Uterus (tissue), 3 donors: ENCODE measurements at regions not wholly inside any gene's neighbourhood (a gene's known extent, or its start where the extent isn't known, plus 50 kb on each side); places are given as distances from the start of the nearest gene placed in this dataset.

Experiments used
- DNase-seq, 2 donors: peaks; one replicate each; pipeline ENCODE4 v3.0.0-alpha.2; 2019 to 2020
- H3K27ac ChIP-seq, 2 donors: fragments of 200-600 bp; sonication (generic); 1 replicate in 1 of 2; 2 replicates in 1 of 2; pipeline ENCODE4 v1.5.1; 2016 to 2018
- H3K27me3 ChIP-seq, 2 donors: fragments of 200-600 bp; sonication (generic); one replicate each; pipeline ENCODE4 v1.5.1; 2018 to 2019; ENCODE audit warnings: control low read depth in 1 of 2
- H3K36me3 ChIP-seq, 2 donors: fragments of 200-600 bp; sonication (generic); one replicate each; pipeline ENCODE4 v1.5.1; 2019; ENCODE audit warnings: control low read depth in 1 of 2
- H3K4me1 ChIP-seq, 2 donors: fragments of 200-600 bp; sonication (generic); one replicate each; pipeline ENCODE4 v1.5.1; 2018 to 2019; ENCODE audit warnings: control low read depth in 1 of 2
- H3K4me3 ChIP-seq, 2 donors: fragments of 200-600 bp; sonication (generic); 1 replicate in 1 of 2; 2 replicates in 1 of 2; pipeline ENCODE4 v1.5.1; 2018 to 2019; ENCODE audit warnings: mild to moderate bottlenecking in 1 of 2
- H3K9me3 ChIP-seq, 2 donors: fragments of 200-600 bp; sonication (generic); one replicate each; pipeline ENCODE4 v1.5.1; 2019; ENCODE audit warnings: control low read depth in 1 of 2
- CTCF ChIP-seq, 4 experiments: fragments of 200-600 bp in 2 of 4; fragments of 450-650 bp in 2 of 4; sonication (generic) in 2 of 4; IDR thresholded peaks; one replicate each; pipeline ENCODE4 v1.5.1; 2016 to 2019; ENCODE audit warnings: antibody characterized with exemption in 4 of 4, mild to moderate bottlenecking in 2 of 4, moderate library complexity in 1 of 4
- POLR2A ChIP-seq, 2 donors: fragments of 450-650 bp; IDR thresholded peaks; one replicate each; pipeline ENCODE4 v1.6.1; 2016; ENCODE audit warnings: antibody characterized with exemption in 2 of 2, mild to moderate bottlenecking in 1 of 2, moderate library complexity in 1 of 2
- intact Hi-C: fragments of 100-400 bp; cut with DNase I; formaldehyde crosslinking; loops from one replicate; pipeline ENCODE4 v1.15.1; 2023; ENCODE audit warnings: low total_unique reads
- donor health status: DM: yes; HTN: yes; CAD: no.

DNA sequence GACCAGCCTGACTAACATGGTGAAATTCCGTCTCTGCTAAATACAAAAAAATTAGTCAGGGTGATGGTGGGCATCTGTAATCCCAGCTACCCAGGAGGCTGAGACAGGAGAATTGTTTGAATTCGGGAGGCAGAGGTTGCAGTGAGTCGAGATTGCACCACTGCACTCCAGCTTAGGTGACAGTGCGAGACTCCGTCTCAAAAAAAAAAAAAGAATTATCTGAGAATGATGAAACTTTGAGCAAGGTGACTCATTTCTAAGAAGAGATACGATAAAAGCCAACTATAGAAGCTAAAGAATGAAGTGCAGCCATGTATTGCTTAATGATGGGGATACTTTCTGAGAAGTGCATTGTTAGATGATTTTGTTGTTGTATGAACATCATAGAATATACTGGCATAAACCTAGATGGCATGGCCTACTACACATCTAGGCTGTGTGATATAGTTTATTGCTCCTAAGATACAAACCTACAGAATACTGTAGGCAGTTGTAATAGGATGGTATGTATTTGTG is 64.7 kb downstream of the SNRPE start:
- no peaks in the 10 kb centered on the region for H3K36me3 ChIP-seq
- H3K4me3 ChIP-seq = no peak overlapping the region
- no peak for DNase-seq
- no peak overlapping the region for H3K27ac ChIP-seq
- intact Hi-C loops = no loop called here
- no peaks in the 10 kb centered on the region for H3K4me1 ChIP-seq
- no peaks in the 10 kb centered on the region for H3K9me3 ChIP-seq
- TF ChIP-seq POLR2A (IDR thresholded peaks at IDR 0.05) = no peak
- no peak for TF ChIP-seq CTCF (IDR thresholded peaks at IDR 0.05)
- H3K27me3 ChIP-seq = no peaks in the 10 kb centered on the region

DNA sequence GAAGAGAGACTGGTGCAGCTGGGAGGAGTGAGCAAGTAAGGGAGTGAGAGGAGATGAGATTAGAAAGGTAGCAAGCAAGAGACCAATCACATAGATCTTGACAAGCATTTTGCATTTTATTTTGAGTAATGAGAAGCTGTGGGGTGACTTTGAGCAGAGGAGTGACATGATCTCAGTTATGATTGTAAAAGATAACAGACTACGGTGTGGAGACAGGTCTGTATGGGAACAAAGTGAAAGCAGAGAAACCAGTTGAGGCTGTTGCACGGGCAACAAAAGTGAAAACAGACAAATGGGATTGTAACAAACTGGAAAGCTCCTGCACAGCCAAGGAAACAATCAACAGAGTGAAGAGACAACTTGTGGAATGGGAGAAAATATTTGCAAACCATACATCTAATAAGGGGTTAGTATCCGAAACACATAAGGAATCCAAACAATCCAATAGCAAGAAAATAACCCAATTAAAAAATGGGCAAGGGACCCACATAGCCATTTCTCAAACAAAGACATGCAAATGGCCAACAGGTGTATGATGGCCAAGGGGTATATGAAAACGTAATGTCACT is 68.4 kb downstream of the SNRPE start:
- H3K27ac ChIP-seq = no peak overlapping the region
- no peaks in the 10 kb centered on the region for H3K4me1 ChIP-seq
- H3K9me3 ChIP-seq = no peaks in the 10 kb centered on the region
- TF ChIP-seq POLR2A (IDR thresholded peaks at IDR 0.05) (no peak), CTCF (IDR thresholded peaks at IDR 0.05) (no peak)
- intact Hi-C loops = no loop called here
- DNase-seq = no peak
- H3K36me3 ChIP-seq = no peaks in the 10 kb centered on the region
- H3K27me3 ChIP-seq = no peaks in the 10 kb centered on the region
- no peak overlapping the region for H3K4me3 ChIP-seq

GRCh38 chr1:203930342-203930741 is 68.9 kb downstream of the SNRPE start:
- Histone ChIP-seq H3K27ac (no peak overlapping the region), H3K27me3 (no peaks in the 10 kb centered on the region), H3K4me1 (no peaks in the 10 kb centered on the region), H3K36me3 (no peaks in the 10 kb centered on the region), H3K9me3 (no peaks in the 10 kb centered on the region), H3K4me3 (no peak overlapping the region)
- no peak for DNase-seq
- TF ChIP-seq CTCF (IDR thresholded peaks at IDR 0.05) (no peak), POLR2A (IDR thresholded peaks at IDR 0.05) (no peak)
- intact Hi-C loops = no loop called here

DNA sequence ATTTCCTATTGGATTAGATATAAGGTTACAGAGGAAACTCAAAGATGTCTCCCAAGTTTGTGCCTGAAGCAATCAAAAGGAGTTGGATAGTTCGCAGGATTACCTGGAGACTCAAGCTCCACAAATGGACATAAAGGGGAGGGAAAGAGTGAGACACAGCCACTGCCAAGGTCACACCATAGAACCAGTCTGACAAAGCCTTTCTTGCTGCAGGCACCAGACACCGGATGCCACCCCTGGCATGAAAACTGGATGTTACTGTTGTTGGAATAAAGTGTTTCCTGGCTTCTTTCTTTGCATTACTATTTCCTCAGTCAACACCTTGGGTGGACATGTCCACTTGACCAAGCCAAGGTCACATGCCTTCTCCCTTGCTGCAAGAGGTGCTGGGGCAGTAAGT is 70.6 kb downstream of the SNRPE start:
- no peaks in the 10 kb centered on the region for H3K36me3 ChIP-seq
- no peaks in the 10 kb centered on the region for H3K27me3 ChIP-seq
- no peak overlapping the region for H3K4me3 ChIP-seq
- no peak for DNase-seq
- no peak for TF ChIP-seq CTCF (IDR thresholded peaks at IDR 0.05)
- TF ChIP-seq POLR2A (IDR thresholded peaks at IDR 0.05) = no peak
- H3K27ac ChIP-seq = no peak overlapping the region
- H3K9me3 ChIP-seq = no peaks in the 10 kb centered on the region
- intact Hi-C loops = no loop called here
- H3K4me1 ChIP-seq = no peaks in the 10 kb centered on the region

DNA sequence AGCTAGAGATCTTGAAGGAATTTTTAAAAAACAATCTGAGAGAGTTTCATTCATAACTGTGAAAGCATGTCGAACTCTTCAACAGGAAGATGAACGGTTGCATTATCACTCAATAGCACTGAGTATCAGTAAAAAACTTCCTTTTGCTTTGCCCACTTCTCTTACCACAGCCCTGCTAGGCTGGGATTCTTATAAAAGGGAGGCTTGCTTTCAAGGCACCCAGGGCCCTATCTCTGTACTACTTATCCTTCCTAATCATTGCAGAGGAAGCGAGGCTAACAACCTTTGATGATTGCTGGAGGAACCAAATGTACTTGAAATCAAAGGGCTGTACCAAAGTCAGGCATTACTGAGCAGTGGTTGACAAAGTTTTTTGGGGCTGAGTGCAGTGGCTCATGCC is 71.2 kb downstream of the SNRPE start:
- H3K36me3 ChIP-seq = no peaks in the 10 kb centered on the region
- H3K4me3 ChIP-seq = no peak overlapping the region
- no peak overlapping the region for H3K27ac ChIP-seq
- DNase-seq = no peak
- intact Hi-C loops = no loop called here
- no peaks in the 10 kb centered on the region for H3K4me1 ChIP-seq
- TF ChIP-seq CTCF (IDR thresholded peaks at IDR 0.05) (no peak), POLR2A (IDR thresholded peaks at IDR 0.05) (no peak)
- H3K9me3 ChIP-seq = no peaks in the 10 kb centered on the region
- H3K27me3 ChIP-seq = no peaks in the 10 kb centered on the region
